OCI-LY1 (cell line): ENCODE measurements at regions not wholly inside any gene's neighbourhood (a gene's known extent, or its start where the extent isn't known, plus 50 kb on each side); places are given as distances from the start of the nearest gene placed in this dataset.

Experiments
- CTCF ChIP-seq: fragments of 200-600 bp; sonication (generic), shearing (Covaris generic); IDR thresholded peaks from 2 replicates; pipeline ENCODE4 v1.5.1; 2017; ENCODE audit warnings: mild to moderate bottlenecking, antibody characterized with exemption, low read length, moderate library complexity, mixed read lengths
- EZH2 ChIP-seq: fragments of 200-600 bp; sonication (generic), shearing (Covaris generic); IDR thresholded peaks from 2 replicates; pipeline ENCODE4 v1.8.0; 2017; ENCODE audit warnings: borderline replicate concordance, mixed run types, mild to moderate bottlenecking, antibody characterized with exemption, low read length, moderate library complexity, mixed read lengths

GRCh38 chrX:65420154-65420553 lies 114.4 kb downstream of the LAS1L start:
- no peak for TF ChIP-seq CTCF
- no peak for TF ChIP-seq EZH2
